CD4-positive, alpha-beta T cell (primary cell): ENCODE measurements at regions not wholly inside any gene's neighbourhood (a gene's known extent, or its start where the extent isn't known, plus 50 kb on each side); places are given as distances from the start of the nearest gene placed in this dataset.

Experiments used
- ATAC-seq: fragments of 200-7000 bp; cut with Tn5 transposase; one replicate; pipeline ENCODE4 v1.10.0; 2022; ENCODE audit warnings: mild to moderate bottlenecking; ENCODE audit not compliant: poor library complexity
- CTCF ChIA-PET: fragments of 350-600 bp; sonication (Branson Sonifier 250); formaldehyde crosslinking; loops from one replicate; lab custom pipeline; 2021; ENCODE audit warnings: antibody characterized with exemption, inconsistent platforms; lab: Charles Lee
- POLR2A ChIA-PET: fragments of 350-600 bp; sonication (Branson Sonifier 250); formaldehyde crosslinking; loops from one replicate; lab custom pipeline; 2021; ENCODE audit warnings: antibody characterized with exemption, inconsistent platforms; lab: Charles Lee
- DNase-seq, 14 experiments: peaks; one replicate each; pipeline ENCODE4 v3.0.0-alpha.2; 2013 to 2020; ENCODE audit warnings: mixed read lengths in 2 of 14
- H3K27ac ChIP-seq, 2 donors: one replicate each; pipeline versions ENCODE4 v1.5.1 to v1.7.0; 2013; ENCODE audit warnings: low read length in 2 of 2, low read depth in 1 of 2, mild to moderate bottlenecking in 1 of 2
- H3K27me3 ChIP-seq, 2 experiments: 1 replicate in 1 of 2; 2 replicates in 1 of 2; pipeline versions ENCODE4 v1.6.1 to v1.7.0; 2013; ENCODE audit warnings: low read length in 2 of 2, control low read depth in 1 of 2, mild to moderate bottlenecking in 1 of 2, moderate library complexity in 1 of 2; ENCODE audit not compliant: insufficient read depth in 2 of 2, control insufficient read depth in 1 of 2
- H3K36me3 ChIP-seq: one replicate; pipeline ENCODE4 v1.6.1; 2013; ENCODE audit warnings: low read length, control low read depth; ENCODE audit not compliant: insufficient read depth
- H3K4me1 ChIP-seq: one replicate; pipeline ENCODE4 v1.6.1; 2013; ENCODE audit warnings: low read length, control low read depth; ENCODE audit not compliant: insufficient read depth
- H3K4me3 ChIP-seq: one replicate; pipeline ENCODE4 v1.5.1; 2013; ENCODE audit warnings: mild to moderate bottlenecking, low read length, moderate library complexity
- H3K9me3 ChIP-seq, 2 experiments: 1 replicate in 1 of 2; 2 replicates in 1 of 2; pipeline versions ENCODE4 v1.6.1 to v1.7.0; 2013; ENCODE audit warnings: low read length in 2 of 2, mild to moderate bottlenecking in 2 of 2, control low read depth in 1 of 2, moderate library complexity in 1 of 2; ENCODE audit not compliant: control insufficient read depth in 1 of 2, insufficient read depth in 1 of 2
- H3K27ac Mint-ChIP-seq: one replicate; pipeline ENCODE4 v1.8.0; 2020; ENCODE audit warnings: mixed read lengths
- H3K27me3 Mint-ChIP-seq: one replicate; pipeline ENCODE4 v1.8.0; 2021; ENCODE audit warnings: mixed read lengths
- H3K36me3 Mint-ChIP-seq: one replicate; pipeline ENCODE4 v1.8.0; 2021; ENCODE audit warnings: low read depth, mixed read lengths
- H3K4me1 Mint-ChIP-seq: one replicate; pipeline ENCODE4 v1.8.0; 2021; ENCODE audit warnings: low read depth, mixed read lengths
- H3K4me3 Mint-ChIP-seq: one replicate; pipeline ENCODE4 v1.8.0; 2020; ENCODE audit warnings: mild to moderate bottlenecking, mixed read lengths
- H3K9me3 Mint-ChIP-seq: one replicate; pipeline ENCODE4 v1.8.0; 2020; ENCODE audit warnings: mixed read lengths
- CTCF ChIP-seq: fragments of 200-600 bp; IDR thresholded peaks from one replicate; pipeline ENCODE4 v1.8.0; 2022; ENCODE audit warnings: antibody characterized with exemption, mild to moderate bottlenecking
- intact Hi-C, 2 experiments: fragments of 100-400 bp; cut with DNase I in 1 of 2; cut with micrococcal nuclease in 1 of 2; formaldehyde crosslinking; loops; one replicate each; pipeline versions ENCODE4 v1.15.1 to v1.9.0; 2023 to 2025; cut with DNase I, micrococcal nuclease

DNA sequence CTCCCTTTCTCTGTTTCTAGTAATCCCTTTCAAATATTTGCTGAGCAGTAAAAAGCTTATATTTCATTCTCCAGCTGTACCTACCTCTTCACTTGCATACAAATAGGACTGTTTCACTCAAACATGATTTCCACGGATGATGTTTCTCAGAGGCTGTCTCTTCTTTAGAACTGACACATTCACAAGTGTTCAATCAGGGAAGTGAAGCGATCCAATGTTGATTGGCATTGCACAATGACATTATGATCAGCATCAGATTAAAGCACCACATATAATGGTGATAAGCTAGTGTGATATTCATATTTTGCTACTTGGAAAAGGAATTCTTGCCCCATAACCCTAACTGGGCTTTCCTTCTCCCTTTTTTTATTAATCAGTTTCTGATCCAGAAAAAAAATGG is 681.8 kb downstream of the TBC1D32 start:
- H3K36me3 ChIP-seq = no peaks in the 10 kb centered on the region
- intact Hi-C loops = no loop called here
- H3K4me1 ChIP-seq = no peaks in the 10 kb centered on the region
- no peak overlapping the region for H3K27ac ChIP-seq
- Mint-ChIP-seq H3K36me3 (no peaks in the 10 kb centered on the region), H3K27ac (no peak overlapping the region), H3K27me3 (no peaks in the 10 kb centered on the region), H3K4me3 (no peak overlapping the region), H3K4me1 (no peaks in the 10 kb centered on the region), H3K9me3 (peaks cover 8% of the 10 kb centered on the region)
- no peak for DNase-seq
- H3K27me3 ChIP-seq = no peaks in the 10 kb centered on the region
- H3K4me3 ChIP-seq = no peak overlapping the region
- ChIA-PET POLR2A (no interaction called here), CTCF (no interaction called here)
- no peaks in the 10 kb centered on the region for H3K9me3 ChIP-seq
- TF ChIP-seq CTCF = no peak
- no peak for ATAC-seq

- no peak overlapping the region for H3K27ac ChIP-seq
- intact Hi-C loops = no loop called here
- H3K4me3 Mint-ChIP-seq = no peak overlapping the region
Observed at GRCh38 chr6:120648713-120649112, 685.6 kb downstream of the TBC1D32 start.

DNA sequence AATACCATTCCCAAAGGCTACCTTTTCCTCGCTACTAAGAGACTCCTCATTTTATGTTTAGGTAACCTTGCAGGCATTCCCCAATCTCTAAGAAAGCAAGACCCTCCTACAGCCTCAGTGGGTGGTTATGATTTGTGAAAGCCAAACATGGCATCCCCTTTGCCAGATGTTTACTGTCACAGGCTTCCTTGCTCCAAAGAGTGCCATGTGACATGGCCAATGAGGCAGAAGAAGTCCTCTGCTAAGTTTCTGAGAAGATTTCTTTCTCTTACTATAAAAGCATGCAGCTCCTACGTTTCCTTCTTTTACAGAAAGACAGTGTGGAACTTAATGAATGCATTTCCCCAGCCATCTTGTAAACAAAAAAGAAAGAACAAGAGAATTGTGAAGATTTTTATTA is 688.2 kb downstream of the TBC1D32 start:
- Mint-ChIP-seq H3K9me3 (peaks cover 3% of the 10 kb centered on the region), H3K27me3 (no peaks in the 10 kb centered on the region), H3K36me3 (no peaks in the 10 kb centered on the region), H3K4me3 (no peak overlapping the region), H3K4me1 (no peaks in the 10 kb centered on the region), H3K27ac (no peak overlapping the region)
- Histone ChIP-seq H3K27ac (no peak overlapping the region), H3K36me3 (no peaks in the 10 kb centered on the region), H3K27me3 (no peaks in the 10 kb centered on the region), H3K4me3 (no peak overlapping the region), H3K9me3 (no peaks in the 10 kb centered on the region), H3K4me1 (no peaks in the 10 kb centered on the region)
- ChIA-PET POLR2A (no interaction called here), CTCF (no interaction called here)
- DNase-seq = no peak
- ATAC-seq = no peak
- intact Hi-C loops = no loop called here
- TF ChIP-seq CTCF = no peak

More at GRCh38 chr6:120648713-120649112, 685.6 kb downstream of the TBC1D32 start:
- Mint-ChIP-seq H3K36me3 (no peaks in the 10 kb centered on the region), H3K9me3 (peaks cover 8% of the 10 kb centered on the region), H3K4me1 (no peaks in the 10 kb centered on the region), H3K27me3 (no peaks in the 10 kb centered on the region), H3K27ac (no peak overlapping the region)
- Histone ChIP-seq H3K27me3 (no peaks in the 10 kb centered on the region), H3K9me3 (no peaks in the 10 kb centered on the region), H3K4me3 (no peak overlapping the region), H3K36me3 (no peaks in the 10 kb centered on the region), H3K4me1 (no peaks in the 10 kb centered on the region)
- no peak for TF ChIP-seq CTCF
- no peak for DNase-seq
- ChIA-PET CTCF (no interaction called here), POLR2A (no interaction called here)
- ATAC-seq = no peak
